HFF-Myc (cell line): ENCODE measurements at regions not wholly inside any gene's neighbourhood (a gene's known extent, or its start where the extent isn't known, plus 50 kb on each side); places are given as distances from the start of the nearest gene placed in this dataset.

Experiments
- DNase-seq: peaks from one replicate; pipeline ENCODE4 v3.0.0-alpha.2; 2011; ENCODE audit warnings: low read depth; ENCODE audit errors: extremely low read depth
- H3K4me3 ChIP-seq: replicated peaks from 2 replicates; pipeline ENCODE4 v1.5.1; 2011; ENCODE audit warnings: low read depth, mild to moderate bottlenecking, control low read depth, low read length
- CTCF ChIP-seq: IDR thresholded peaks from 2 replicates; pipeline ENCODE4 v1.5.1; 2012; ENCODE audit warnings: mild to moderate bottlenecking, low read depth, low read length, control low read depth; ENCODE audit errors: missing control alignments

GRCh38 chr9:19522558-19522957 is 113.7 kb downstream of the ACER2 start:
- DNase-seq = no peak
- TF ChIP-seq CTCF = no peak
- H3K4me3 ChIP-seq = no peak overlapping the region

GRCh38 chr9:19521205-19521604 is 112.4 kb downstream of the ACER2 start:
- no peak for DNase-seq
- no peak overlapping the region for H3K4me3 ChIP-seq
- TF ChIP-seq CTCF = no peak

GRCh38 chr9:19517202-19517942 is 108.6 kb downstream of the ACER2 start:
- peak; percentile 51 for TF ChIP-seq CTCF
- DNase-seq = no peak
- H3K4me3 ChIP-seq = no peak overlapping the region

GRCh38 chr9:19516348-19516747 is 107.5 kb downstream of the ACER2 start:
- H3K4me3 ChIP-seq = no peak overlapping the region
- no peak for DNase-seq
- TF ChIP-seq CTCF = no peak

GRCh38 chr9:19513671-19514275 is 105.0 kb downstream of the ACER2 start:
- no peak for DNase-seq
- H3K4me3 ChIP-seq = no peak overlapping the region
- TF ChIP-seq CTCF = no peak

- no peak for DNase-seq
- TF ChIP-seq CTCF = no peak
- H3K4me3 ChIP-seq = no peak overlapping the region
These were observed 103.5 kb downstream of the ACER2 start for GRCh38 chr9:19512103-19512832.
